Activated T-helper 9 cell treated with anti-CD3 and anti-CD28 coated beads, Interleukin-2, amount 50 U/mL, for 16 hours (primary cell): ENCODE measurements at regions not wholly inside any gene's neighbourhood (a gene's known extent, or its start where the extent isn't known, plus 50 kb on each side); places are given as distances from the start of the nearest gene placed in this dataset.
"Not testable (repeated sequence)": the region's sequence is repeated elsewhere in the genome, so short reads cannot be mapped to it uniquely, and the experiment has no call there.

ENCODE experiments used
- DNase-seq: peaks from one replicate; pipeline ENCODE4 v3.0.0-alpha.2; 2020; ENCODE audit warnings: low read depth

- DNase-seq: no peak
Observed at GRCh38 chr6:112401083-112401482, 54.0 kb downstream of the RFPL4B start.

- no peak for DNase-seq
Observed at GRCh38 chr6:112407101-112407590, 60.0 kb downstream of the RFPL4B start.

GRCh38 chr6:112408522-112408921 lies 61.4 kb downstream of the RFPL4B start:
- DNase-seq: no peak

- no peak for DNase-seq
Observed at GRCh38 chr6:112409311-112409710, 62.2 kb downstream of the RFPL4B start.

DNA sequence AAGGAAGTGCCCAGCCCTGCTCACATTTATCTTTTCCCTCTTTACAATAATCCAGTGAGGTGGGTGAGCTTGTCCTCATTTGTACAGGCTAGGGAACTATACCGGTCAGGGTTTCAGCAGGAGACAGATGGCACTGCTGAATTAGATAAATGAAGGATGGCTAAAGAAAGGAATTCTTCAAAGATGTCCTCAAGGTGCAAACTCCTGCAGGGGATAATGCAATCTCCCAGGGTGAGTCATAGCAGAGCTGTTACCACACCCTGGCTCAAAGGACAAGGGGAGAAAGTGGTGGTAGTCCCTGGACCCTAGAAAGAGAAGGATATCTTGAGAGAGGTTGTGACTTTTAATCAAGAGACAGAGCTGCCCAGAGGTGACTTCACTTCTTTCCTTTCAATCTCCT lies 66.7 kb downstream of the RFPL4B start:
- no peak for DNase-seq

DNA sequence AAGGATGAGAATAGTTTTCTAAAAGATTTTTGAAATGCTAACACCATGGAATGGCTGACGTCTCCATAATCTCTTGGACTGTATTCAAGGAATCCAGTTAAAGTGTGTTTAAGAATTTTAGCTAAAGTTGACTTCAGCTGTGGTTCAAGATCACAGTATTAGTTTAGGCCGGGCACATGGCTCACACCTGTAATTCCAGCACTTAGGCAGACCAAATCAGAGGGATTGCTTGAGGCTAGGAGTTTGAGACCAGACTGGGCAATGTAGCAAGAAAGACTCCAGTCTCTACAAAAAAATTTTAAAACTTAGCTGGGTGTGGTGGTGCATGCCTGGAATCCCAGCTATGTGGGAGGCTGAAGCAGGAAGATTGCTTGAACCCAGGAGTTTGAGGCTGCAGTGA lies 68.2 kb downstream of the RFPL4B start:
- DNase-seq: no peak

DNA sequence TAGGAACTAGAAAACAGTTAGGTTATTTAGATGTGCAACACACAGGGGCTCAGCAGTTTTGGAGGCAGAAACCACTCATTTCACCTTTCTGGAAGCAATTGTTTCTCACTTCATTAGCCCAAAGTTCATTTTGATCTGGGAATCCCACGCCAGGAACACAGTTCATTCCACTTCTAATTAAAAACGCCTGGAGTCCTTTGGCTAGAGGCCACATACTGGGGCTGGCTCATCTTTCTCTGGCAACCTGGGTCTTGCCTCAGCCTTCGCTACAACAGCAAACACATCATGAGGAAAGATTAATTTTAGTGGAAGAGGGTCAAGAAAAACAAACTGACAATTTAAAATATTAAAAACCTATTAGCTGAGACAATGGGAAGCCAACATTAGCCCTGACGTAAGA lies 69.7 kb downstream of the RFPL4B start:
- no peak for DNase-seq

GRCh38 chr6:112427011-112427410 lies 79.9 kb downstream of the RFPL4B start:
- DNase-seq: not testable (repeated sequence)

- no peak for DNase-seq
Observed at GRCh38 chr6:112427499-112427898, 80.4 kb downstream of the RFPL4B start.

- no peak for DNase-seq
Observed at GRCh38 chr6:112428477-112428876, 81.3 kb downstream of the RFPL4B start.

DNA sequence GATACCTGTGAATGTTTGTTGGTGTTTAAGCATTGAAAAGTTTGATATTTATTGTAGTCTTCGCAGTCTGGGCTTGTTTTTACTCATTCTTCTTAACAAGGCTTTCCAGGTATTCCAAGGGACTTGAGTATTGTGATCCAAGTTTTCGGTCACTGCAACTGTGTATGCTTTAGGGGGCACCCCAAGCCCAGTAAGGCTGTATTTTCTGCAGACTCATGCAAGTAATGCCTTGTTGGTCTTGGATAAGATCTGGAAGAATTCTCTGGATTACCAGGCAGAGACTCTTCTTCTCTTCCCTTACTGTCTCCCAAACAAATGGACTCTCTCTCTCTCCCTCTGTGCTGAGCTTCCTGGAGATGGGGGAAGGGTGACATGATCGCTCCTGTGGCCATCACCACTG lies 82.1 kb downstream of the RFPL4B start:
- DNase-seq: no peak

- no peak for DNase-seq
Observed at GRCh38 chr6:112431803-112432202, 84.7 kb downstream of the RFPL4B start.

DNA sequence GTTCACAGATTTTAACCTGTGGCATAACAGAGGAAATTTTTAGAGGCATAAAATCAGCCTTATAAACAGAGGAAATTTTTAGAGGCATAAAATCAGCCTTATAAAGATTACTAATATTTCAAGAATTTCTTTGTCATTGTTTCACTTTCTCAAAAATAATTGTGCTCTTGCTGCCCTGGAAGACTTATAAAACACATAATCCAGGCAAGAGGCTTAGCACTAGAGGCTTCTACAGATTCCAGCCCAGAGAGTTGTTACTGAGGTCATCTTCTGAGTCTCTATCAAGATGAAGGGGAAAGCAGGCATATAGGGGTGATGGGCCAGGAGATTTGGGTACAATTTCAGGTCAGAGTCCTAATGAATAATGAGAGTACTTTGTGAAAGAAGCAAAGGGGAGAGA lies 85.7 kb downstream of the RFPL4B start:
- no peak for DNase-seq

DNA sequence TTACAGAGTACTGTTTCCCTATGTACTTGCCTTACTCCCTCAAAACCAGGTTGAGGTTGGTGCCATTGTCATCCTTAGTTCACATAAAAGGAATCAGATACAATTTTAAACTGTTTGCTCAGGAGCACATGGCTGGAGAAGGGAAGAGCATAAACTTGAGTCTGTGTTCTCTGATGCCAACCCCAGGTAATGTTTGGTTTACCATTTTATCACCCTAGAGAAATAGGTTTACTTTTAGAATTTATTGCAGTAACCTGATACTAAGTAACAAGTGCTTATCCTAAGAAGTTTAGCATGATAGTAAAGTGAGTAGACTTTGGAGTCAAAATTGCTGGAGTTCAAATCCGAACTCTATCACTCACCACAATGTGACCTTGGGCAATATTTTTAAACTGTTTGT lies 86.3 kb downstream of the RFPL4B start:
- no peak for DNase-seq

- DNase-seq: no peak
Observed at GRCh38 chr6:112434896-112435435, 87.8 kb downstream of the RFPL4B start.

DNA sequence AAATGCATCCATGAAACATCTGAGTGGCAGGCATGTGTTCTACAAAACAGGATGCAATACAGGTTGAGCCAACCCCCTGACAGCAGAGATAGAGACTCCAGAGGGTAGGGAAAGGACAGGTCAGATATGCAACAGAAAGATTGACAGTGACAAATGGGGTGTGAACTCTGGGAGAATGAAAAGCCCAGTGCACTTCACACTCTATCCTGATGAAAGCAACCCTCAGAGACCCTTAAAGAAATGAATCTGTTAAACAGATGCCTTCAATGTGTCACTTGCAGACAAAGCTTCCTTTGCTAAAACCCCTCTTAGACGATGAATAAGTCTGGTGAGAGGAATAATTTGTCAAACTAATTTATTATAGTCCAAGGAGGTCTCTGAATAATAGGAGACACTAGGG lies 89.9 kb downstream of the RFPL4B start:
- no peak for DNase-seq

- DNase-seq: no peak
Observed at GRCh38 chr6:112439010-112439409, 91.9 kb downstream of the RFPL4B start.

DNA sequence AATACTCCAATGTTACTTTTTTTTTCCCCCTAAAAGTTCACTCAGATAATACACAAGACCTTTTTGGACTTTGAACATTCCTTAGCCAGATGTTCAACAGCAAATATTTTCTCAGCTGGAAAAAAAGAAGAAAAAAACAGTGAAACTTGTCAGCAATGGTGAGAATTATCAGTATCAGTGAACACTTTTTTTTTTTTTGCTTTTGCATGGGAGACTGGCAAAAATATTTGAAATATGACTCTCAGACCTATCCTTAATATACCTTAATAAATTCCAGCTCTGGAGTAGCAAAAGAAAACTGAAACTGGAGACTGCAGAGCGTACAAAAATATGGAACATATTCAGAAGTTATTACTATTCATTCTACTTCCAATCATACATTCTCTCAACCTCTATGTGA lies 92.3 kb downstream of the RFPL4B start:
- DNase-seq: no peak

DNA sequence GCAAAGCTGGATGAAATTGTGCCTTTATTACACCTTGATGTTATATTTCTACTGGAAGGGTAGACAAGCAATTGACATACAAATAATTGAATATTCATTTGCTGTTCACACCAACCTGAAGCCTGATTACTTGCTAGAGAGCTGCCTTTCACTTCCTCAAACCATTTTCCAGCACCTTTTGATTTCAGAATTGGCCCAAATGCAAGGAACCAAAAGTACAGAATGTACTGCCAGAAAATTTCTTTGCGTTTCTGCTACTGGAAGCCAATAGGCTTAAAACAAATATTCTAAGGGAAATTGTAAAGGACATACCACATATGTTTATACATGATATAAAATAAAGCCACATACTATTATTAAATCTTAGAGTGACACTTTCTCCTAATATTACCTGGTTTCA lies 94.5 kb downstream of the RFPL4B start:
- DNase-seq: no peak

- DNase-seq: no peak
Observed at GRCh38 chr6:112443179-112444065, 96.3 kb downstream of the RFPL4B start.

DNA sequence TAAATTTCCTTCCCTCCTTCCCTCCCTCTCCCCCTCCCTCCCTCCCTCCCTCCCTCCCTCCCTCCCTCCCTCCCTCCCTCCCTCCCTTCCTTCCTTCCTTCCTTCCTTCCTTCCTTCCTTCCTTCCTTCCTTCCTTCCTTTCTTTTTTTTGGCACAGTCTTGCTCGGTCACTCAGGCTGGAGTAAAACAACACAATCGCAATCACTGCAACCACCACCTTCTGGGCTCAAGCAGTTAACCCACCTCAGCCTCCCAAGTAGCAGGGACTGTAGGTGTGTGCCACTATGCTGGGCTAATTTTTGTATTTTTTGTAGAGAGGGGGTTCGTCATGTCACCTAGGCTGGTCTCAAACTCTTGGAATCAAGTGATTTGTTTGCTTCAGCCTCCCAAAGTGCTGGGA lies 101.7 kb downstream of the RFPL4B start:
- not testable (repeated sequence) for DNase-seq

DNA sequence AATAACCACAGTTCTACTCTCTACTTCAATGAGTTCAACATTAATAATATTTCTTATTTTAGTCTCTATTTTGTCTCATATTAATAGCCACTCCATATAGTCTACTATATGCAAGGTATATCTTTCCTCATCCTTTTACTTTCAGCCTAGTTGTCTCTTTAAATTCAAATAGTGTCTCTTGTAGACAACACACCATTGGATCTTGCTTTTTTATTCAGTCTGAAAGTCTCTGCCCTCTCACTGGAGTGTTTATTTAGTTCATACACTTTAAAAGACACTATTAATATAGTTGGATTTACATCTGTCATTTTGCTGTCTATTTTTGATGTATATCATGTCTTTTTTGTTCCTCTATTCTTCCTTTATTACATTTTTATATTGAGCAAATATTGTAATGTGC lies 103.5 kb downstream of the RFPL4B start:
- no peak for DNase-seq

DNA sequence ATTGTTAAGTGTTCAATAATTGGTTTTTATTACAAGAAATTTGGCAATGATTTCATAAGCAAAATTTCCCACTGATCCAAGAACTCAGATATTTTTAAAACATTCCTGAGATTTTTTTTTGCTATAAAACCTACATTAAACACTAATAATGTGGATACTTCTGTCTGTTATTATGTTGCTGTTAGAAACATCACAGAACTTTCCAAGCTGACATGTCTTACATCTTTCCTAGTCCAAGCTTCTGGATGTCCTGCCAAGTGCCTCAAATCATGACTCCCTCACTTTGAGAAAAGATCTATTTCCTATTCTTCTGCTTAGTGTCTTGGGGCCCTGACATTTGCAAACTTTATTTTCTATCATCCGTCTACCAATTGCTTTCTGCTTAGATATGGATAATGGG lies 110.8 kb downstream of the RFPL4B start:
- no peak for DNase-seq
